ENCODE measurements at regions not wholly inside any gene's neighbourhood (a gene's known extent, or its start where the extent isn't known, plus 50 kb on each side); places are given as distances from the start of the nearest gene placed in this dataset.

- TF ChIP-seq CTCF (conservative IDR thresholded peaks at IDR 0.05), result no peak
- H3K27ac ChIP-seq, result peak overlapping the region; percentile 77
These were observed 179.8 kb downstream of the ERMARD start for GRCh38 chr6:169931261-169931660.

DNA sequence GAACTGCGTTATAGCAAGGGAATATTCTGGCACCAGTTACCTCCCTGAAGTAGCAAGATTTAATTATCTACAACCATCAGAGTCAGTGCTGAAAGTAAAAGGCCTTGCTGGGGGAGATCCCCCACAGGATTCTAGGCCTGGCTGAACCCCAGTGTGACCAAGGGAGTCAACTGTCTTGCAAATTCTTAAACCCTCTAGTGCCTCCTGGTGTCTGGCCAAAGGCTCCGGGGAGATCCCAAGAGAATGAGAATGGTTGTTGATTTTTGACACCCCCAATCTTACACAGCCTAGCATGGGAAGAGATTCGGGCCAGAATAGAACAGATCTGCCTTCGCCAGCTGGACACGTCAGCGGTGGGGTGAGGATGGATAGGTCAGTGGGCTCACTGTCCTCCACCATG lies 179.4 kb downstream of the ERMARD start:
- H3K27ac ChIP-seq, result peak overlapping the region; percentile 77

GRCh38 chr6:169927711-169928110 lies 176.3 kb downstream of the ERMARD start:
- no peak overlapping the region for H3K27ac ChIP-seq
- TF ChIP-seq CTCF (conservative IDR thresholded peaks at IDR 0.05), result no peak

More for the DNA sequence above, 179.4 kb downstream of the ERMARD start:
- no peak for TF ChIP-seq CTCF (conservative IDR thresholded peaks at IDR 0.05)

- no peak overlapping the region for H3K27ac ChIP-seq
- no peak for TF ChIP-seq CTCF (conservative IDR thresholded peaks at IDR 0.05)
These were observed 175.4 kb downstream of the ERMARD start for GRCh38 chr6:169926617-169927417.

- TF ChIP-seq CTCF (conservative IDR thresholded peaks at IDR 0.05), result no peak
- no peak overlapping the region for H3K27ac ChIP-seq
These were observed 172.3 kb downstream of the ERMARD start for GRCh38 chr6:169923468-169924464.

DNA sequence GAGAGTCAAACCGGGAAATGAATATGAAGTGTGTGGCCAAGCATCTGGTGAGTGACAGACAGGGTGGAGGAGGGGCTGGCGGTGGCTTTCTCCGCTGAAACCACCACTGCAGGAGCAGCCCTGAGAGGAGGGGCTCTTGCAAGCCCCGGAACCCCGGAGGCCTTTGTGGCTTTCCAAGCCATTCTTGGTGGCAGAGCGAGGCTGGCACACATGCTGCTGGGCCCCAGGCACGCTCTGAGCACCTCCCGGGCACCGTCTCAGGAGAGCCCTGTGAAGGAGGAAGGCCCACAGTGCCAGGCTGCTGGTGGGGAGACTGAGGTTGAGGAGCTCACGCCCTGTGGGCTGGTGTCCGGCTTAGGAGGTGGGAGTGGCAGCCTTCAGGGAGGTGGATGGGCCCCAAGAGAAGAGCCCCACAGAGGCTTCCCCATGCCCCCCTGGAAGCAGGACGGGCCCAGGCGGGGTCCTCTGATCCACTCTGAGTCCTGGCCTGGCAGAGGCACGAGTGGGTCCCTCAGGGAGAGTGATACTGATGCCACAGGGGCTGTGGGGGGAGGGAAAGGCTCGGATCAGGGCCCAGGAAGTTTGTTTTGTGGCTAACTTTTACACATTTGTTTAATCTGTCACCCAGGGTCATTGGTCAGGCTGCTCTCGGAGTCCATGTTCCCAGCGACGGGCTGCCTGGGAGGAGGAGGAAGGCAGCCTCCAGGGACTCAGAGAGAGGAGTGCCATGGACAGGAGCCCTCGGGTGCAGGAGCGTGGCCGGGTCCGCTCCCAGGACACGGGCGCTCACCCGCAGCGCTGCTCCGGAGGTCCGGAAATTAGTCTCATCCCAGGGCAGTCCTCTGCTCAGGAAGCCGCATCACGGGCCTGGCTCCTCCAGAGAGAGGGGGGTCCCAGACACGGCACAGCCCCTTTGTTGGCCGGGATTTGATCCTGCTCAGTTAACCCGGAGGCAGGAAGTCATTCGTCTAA lies 170.7 kb downstream of the ERMARD start:
- no peak for TF ChIP-seq CTCF (conservative IDR thresholded peaks at IDR 0.05)
- H3K27ac ChIP-seq, result no peak overlapping the region
